Thyroid gland (tissue), 4 donors: ENCODE measurements at regions not wholly inside any gene's neighbourhood (a gene's known extent, or its start where the extent isn't known, plus 50 kb on each side); places are given as distances from the start of the nearest gene placed in this dataset.
"Not testable (repeated sequence)": the region's sequence is repeated elsewhere in the genome, so short reads cannot be mapped to it uniquely, and the experiment has no call there.

ENCODE experiments used
- DNase-seq, 2 donors: peaks; one replicate each; pipeline ENCODE4 v3.0.0-alpha.2; 2019
- H3K27ac ChIP-seq, 3 donors: fragments of 200-600 bp; sonication (generic); 1 replicate in 2 of 3; 2 replicates in 1 of 3; pipeline ENCODE4 v1.5.1; 2016 to 2019; ENCODE audit warnings: mild to moderate bottlenecking in 1 of 3, moderate library complexity in 1 of 3
- H3K27me3 ChIP-seq: fragments of 200-600 bp; sonication (generic); one replicate; pipeline ENCODE4 v1.5.1; 2019
- H3K36me3 ChIP-seq, 2 donors: fragments of 200-600 bp; sonication (generic); one replicate each; pipeline ENCODE4 v1.5.1; 2016 to 2019
- H3K4me1 ChIP-seq, 2 donors: fragments of 200-600 bp; sonication (generic); one replicate each; pipeline ENCODE4 v1.5.1; 2017 to 2019
- H3K4me3 ChIP-seq, 3 donors: fragments of 200-600 bp; sonication (generic); replicated peaks in 1 of 3; 1 replicate in 2 of 3; 2 replicates in 1 of 3; pipeline ENCODE4 v1.5.1; 2016; ENCODE audit warnings: mild to moderate bottlenecking in 1 of 3
- H3K9me3 ChIP-seq: fragments of 200-600 bp; sonication (generic); one replicate; pipeline ENCODE4 v1.5.1; 2017
- CTCF ChIP-seq, 6 experiments: fragments of 200-600 bp in 3 of 6; fragments of 450-650 bp in 3 of 6; sonication (generic) in 3 of 6; IDR thresholded peaks; one replicate each; pipeline ENCODE4 v1.5.1; 2016 to 2019; ENCODE audit warnings: antibody characterized with exemption in 6 of 6, mild to moderate bottlenecking in 2 of 6, inconsistent platforms in 1 of 6, moderate library complexity in 1 of 6
- POLR2A ChIP-seq, 2 donors: fragments of 450-650 bp; IDR thresholded peaks; one replicate each; pipeline ENCODE4 v1.6.1; 2017; ENCODE audit warnings: antibody characterized with exemption in 2 of 2, mild to moderate bottlenecking in 2 of 2, moderate library complexity in 1 of 2
- WGBS, 2 donors: methylation state at CpG; one replicate each; pipeline ENCODE4 v1.1.5; 2017; 5-methylcytosine and 5-hydroxymethylcytosine counted together
- intact Hi-C: fragments of 100-400 bp; cut with DNase I; formaldehyde crosslinking; loops from one replicate; pipeline ENCODE4 v1.15.1; 2023

- intact Hi-C loops, result no loop called here
- Histone ChIP-seq H3K36me3 (no peaks in the 10 kb centered on the region), H3K27me3 (no peaks in the 10 kb centered on the region), H3K27ac (no peak overlapping the region), H3K4me3 (no peak overlapping the region), H3K9me3 (no peaks in the 10 kb centered on the region), H3K4me1 (peaks cover 0 to 4% of the 10 kb centered on the region in 2 donors)
- TF ChIP-seq CTCF (IDR thresholded peaks at IDR 0.05), result no peak
- TF ChIP-seq POLR2A (IDR thresholded peaks at IDR 0.05), result no peak
- no peak for DNase-seq
- WGBS, 2 donors, result 81 to 89% methylated on average over 5 of the region's 5 CpGs
These were observed 173.1 kb upstream of the SLIT2 start for GRCh38 chr4:20078644-20079043.

DNA sequence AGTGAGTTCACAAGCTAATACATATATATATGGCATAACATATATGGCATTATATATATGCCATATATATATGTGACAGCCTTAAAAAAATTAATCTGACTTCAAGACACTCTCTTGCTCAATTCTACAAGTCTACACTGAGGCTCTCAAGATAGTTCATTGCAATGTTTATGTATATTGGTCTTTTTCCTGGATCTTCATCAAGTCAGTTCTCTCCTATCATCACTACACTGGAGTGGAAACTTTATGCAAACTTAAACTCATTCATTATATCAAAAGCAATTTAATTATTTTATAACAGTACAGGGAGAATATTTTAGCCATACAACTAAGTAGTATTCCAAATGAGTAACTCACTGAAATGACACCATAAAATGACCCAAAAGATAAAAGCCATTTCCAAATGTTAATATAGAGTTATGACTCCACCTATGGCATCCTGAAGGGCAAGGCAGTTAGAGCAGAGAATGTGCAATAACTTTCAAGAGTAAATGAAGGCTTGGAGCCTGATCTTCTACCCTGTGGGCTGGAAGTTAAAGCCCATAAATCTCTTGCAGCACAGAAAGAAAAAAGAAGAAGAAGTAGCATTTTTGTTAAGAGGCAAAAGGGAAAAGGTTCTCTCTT, 176.3 kb upstream of the SLIT2 start:
- Histone ChIP-seq H3K27me3 (no peaks in the 10 kb centered on the region), H3K4me3 (no peak overlapping the region), H3K27ac (no peak overlapping the region), H3K4me1 (peaks cover 0 to 4% of the 10 kb centered on the region in 2 donors), H3K36me3 (no peaks in the 10 kb centered on the region), H3K9me3 (no peaks in the 10 kb centered on the region)
- intact Hi-C loops, result no loop called here
- DNase-seq, result no peak
- TF ChIP-seq CTCF (IDR thresholded peaks at IDR 0.05) (no peak), POLR2A (IDR thresholded peaks at IDR 0.05) (no peak)

GRCh38 chr4:20074450-20074849, 177.3 kb upstream of the SLIT2 start:
- Histone ChIP-seq H3K9me3 (no peaks in the 10 kb centered on the region), H3K27me3 (no peaks in the 10 kb centered on the region), H3K27ac (no peak overlapping the region), H3K4me1 (peaks cover 0 to 4% of the 10 kb centered on the region in 2 donors), H3K4me3 (no peak overlapping the region), H3K36me3 (no peaks in the 10 kb centered on the region)
- 32 to 35% methylated on average over 3 of the region's 3 CpGs for whole genome bisulfite sequencing, 2 donors
- intact Hi-C loops, result no loop called here
- no peak for TF ChIP-seq POLR2A (IDR thresholded peaks at IDR 0.05)
- no peak for TF ChIP-seq CTCF (IDR thresholded peaks at IDR 0.05)
- no peak for DNase-seq

GRCh38 chr4:20065952-20066351, 185.8 kb upstream of the SLIT2 start:
- TF ChIP-seq POLR2A (IDR thresholded peaks at IDR 0.05) (no peak), CTCF (IDR thresholded peaks at IDR 0.05) (no peak)

DNA sequence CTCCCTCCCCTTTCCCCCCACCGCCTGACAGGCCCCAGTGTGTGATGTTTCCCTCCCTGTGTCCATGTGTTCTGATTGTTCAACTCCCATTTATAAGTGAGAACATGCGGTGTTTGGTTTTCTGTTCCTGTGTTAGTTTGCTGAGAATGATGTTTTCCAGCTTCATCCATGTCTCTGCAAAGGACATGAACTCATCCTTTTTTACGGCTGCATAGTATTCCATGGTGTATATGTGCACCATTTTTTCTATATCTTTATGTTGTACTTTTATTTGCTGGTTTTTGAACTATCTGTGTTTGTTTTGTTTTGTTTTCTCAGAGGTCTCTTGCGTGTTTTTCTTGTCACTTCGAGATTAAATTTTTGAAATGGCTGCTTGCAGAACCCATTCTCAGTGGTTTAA, 188.8 kb upstream of the SLIT2 start:
- H3K9me3 ChIP-seq, H3K36me3 ChIP-seq, DNase-seq, H3K4me3 ChIP-seq, H3K4me1 ChIP-seq, H3K27ac ChIP-seq, intact Hi-C loops, H3K27me3 ChIP-seq: not testable (repeated sequence)
- WGBS, 2 donors, result 93 to 95% methylated on average over 5 of the region's 5 CpGs

More at GRCh38 chr4:20065952-20066351, 185.8 kb upstream of the SLIT2 start:
- Histone ChIP-seq H3K9me3 (no peaks in the 10 kb centered on the region), H3K27ac (no peak overlapping the region), H3K36me3 (no peaks in the 10 kb centered on the region), H3K4me3 (no peak overlapping the region), H3K4me1 (no peaks in the 10 kb centered on the region), H3K27me3 (no peaks in the 10 kb centered on the region)
- intact Hi-C loops, result no loop called here
- WGBS, 2 donors, result 56 to 73% methylated on average over 1 of the region's 1 CpG
- no peak for DNase-seq

DNA sequence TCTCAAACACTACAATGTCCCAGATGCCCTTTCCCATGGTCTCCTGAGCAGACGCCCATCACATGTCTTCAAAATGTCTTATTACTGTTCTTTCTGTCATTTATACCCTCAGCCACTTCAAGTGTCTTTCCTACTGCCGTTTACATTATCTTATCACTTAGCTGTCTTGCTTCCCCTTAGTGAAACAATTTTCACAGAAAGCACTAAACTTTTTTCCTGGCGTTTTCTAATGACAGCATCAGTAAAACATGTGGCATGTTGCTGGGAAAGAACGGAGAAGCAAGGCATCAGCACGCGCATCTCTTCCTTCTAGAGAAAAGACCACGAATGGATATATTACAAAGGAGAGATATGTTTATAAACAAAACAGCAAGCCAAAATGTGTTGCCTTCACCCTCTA, 189.7 kb upstream of the SLIT2 start:
- TF ChIP-seq CTCF (IDR thresholded peaks at IDR 0.05), result no peak
- TF ChIP-seq POLR2A (IDR thresholded peaks at IDR 0.05), result no peak
- WGBS, 2 donors, result 64 to 71% methylated on average over 7 of the region's 7 CpGs
- no peaks in the 10 kb centered on the region for H3K4me1 ChIP-seq
- no peak for DNase-seq
- no peak overlapping the region for H3K27ac ChIP-seq
- intact Hi-C loops, result no loop called here
- no peak overlapping the region for H3K4me3 ChIP-seq
- no peaks in the 10 kb centered on the region for H3K36me3 ChIP-seq
- no peaks in the 10 kb centered on the region for H3K27me3 ChIP-seq
- H3K9me3 ChIP-seq, result no peaks in the 10 kb centered on the region
